Kidney (tissue), 13 donors: ENCODE measurements at regions not wholly inside any gene's neighbourhood (a gene's known extent, or its start where the extent isn't known, plus 50 kb on each side); places are given as distances from the start of the nearest gene placed in this dataset.

Experiments
- DNase-seq, 5 donors: peaks; one replicate each; pipeline ENCODE4 v3.0.0-alpha.2; 2013 to 2020
- FAIRE-seq: peaks from 2 replicates; lab custom pipeline; 2012; peaks lifted over from hg19 to GRCh38; lab: Jason Lieb, UNC
- H3K27ac ChIP-seq, 2 donors: one replicate each; pipeline ENCODE4 v1.7.0; 2013; ENCODE audit warnings: low read depth in 2 of 2, low read length in 2 of 2, inconsistent platforms in 1 of 2
- H3K27me3 ChIP-seq: one replicate; pipeline ENCODE4 v1.7.1; 2013; ENCODE audit warnings: low read length, inconsistent platforms; ENCODE audit not compliant: control insufficient read depth, insufficient read depth
- H3K36me3 ChIP-seq, 3 donors: one replicate each; pipeline versions ENCODE4 v1.7.0 to v1.7.1; 2013; ENCODE audit warnings: low read length in 3 of 3, control low read depth in 1 of 3, inconsistent platforms in 1 of 3; ENCODE audit not compliant: insufficient read depth in 3 of 3, control insufficient read depth in 2 of 3
- H3K4me1 ChIP-seq, 3 donors: one replicate each; pipeline versions ENCODE4 v1.7.0 to v1.7.1; 2013; ENCODE audit warnings: low read length in 3 of 3, inconsistent platforms in 1 of 3, low read depth in 1 of 3; ENCODE audit not compliant: control insufficient read depth in 2 of 3, insufficient read depth in 2 of 3
- H3K4me3 ChIP-seq, 3 donors: one replicate each; pipeline versions ENCODE4 v1.7.0 to v1.8.1; 2013; ENCODE audit warnings: low read length in 3 of 3, control low read depth in 1 of 3, inconsistent platforms in 1 of 3
- H3K9ac ChIP-seq, 3 donors: one replicate each; pipeline versions ENCODE4 v1.7.0 to v1.7.1; 2013; ENCODE audit warnings: low read length in 3 of 3, control low read depth in 1 of 3, inconsistent platforms in 1 of 3
- H3K9me3 ChIP-seq, 3 donors: one replicate each; pipeline versions ENCODE4 v1.7.0 to v1.7.1; 2013; ENCODE audit warnings: low read length in 3 of 3, control low read depth in 1 of 3, inconsistent platforms in 1 of 3; ENCODE audit not compliant: control insufficient read depth in 2 of 3, insufficient read depth in 1 of 3
- intact Hi-C: fragments of 100-400 bp; cut with DNase I; formaldehyde crosslinking; loops from one replicate; pipeline ENCODE4 v1.11.1; 2022
- TF ChIP-seq, protein P1 (sequence below): IDR thresholded peaks from 3 replicates; pipeline ENCODE4 v1.5.1; 2012; ENCODE audit warnings: mild to moderate bottlenecking, moderate library complexity, borderline replicate concordance; ENCODE audit not compliant: insufficient read depth; ENCODE audit errors: extremely low read depth
- donor health status: control.
- donor health status: control.
- donor health status: control.
- donor health status: control.
- donor health status: control.
- donor health status: DM: yes; HTN: yes; CAD: no.
- donor health status: Normal renal cell carcinoma (clear cell type).

DNA sequence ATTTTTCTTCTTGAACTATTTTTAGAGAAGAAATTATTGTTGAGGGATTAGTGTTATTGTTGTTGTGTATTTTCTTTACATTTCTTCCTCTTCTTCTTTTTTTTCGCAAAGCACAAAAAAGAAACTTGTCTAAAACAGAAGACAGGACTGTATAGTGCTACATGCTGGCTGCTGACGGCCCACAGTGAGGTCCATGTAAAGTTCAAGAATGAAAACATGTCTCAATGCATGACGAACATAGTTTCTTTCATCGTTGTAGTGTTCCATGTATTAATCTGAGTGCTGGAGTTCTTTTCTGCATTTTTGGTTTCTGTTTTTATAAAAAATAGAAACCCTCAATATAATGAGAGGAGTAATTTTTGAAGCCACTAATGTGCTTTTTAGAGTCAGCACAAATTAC, 462.9 kb upstream of the MARCKS start:
- FAIRE-seq: no peak
- no peak for DNase-seq
- TF ChIP-seq, protein P1, sequence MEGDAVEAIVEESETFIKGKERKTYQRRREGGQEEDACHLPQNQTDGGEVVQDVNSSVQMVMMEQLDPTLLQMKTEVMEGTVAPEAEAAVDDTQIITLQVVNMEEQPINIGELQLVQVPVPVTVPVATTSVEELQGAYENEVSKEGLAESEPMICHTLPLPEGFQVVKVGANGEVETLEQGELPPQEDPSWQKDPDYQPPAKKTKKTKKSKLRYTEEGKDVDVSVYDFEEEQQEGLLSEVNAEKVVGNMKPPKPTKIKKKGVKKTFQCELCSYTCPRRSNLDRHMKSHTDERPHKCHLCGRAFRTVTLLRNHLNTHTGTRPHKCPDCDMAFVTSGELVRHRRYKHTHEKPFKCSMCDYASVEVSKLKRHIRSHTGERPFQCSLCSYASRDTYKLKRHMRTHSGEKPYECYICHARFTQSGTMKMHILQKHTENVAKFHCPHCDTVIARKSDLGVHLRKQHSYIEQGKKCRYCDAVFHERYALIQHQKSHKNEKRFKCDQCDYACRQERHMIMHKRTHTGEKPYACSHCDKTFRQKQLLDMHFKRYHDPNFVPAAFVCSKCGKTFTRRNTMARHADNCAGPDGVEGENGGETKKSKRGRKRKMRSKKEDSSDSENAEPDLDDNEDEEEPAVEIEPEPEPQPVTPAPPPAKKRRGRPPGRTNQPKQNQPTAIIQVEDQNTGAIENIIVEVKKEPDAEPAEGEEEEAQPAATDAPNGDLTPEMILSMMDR: no peak
- Histone ChIP-seq H3K4me3 (no peak overlapping the region), H3K27ac (no peak overlapping the region), H3K27me3 (no peaks in the 10 kb centered on the region), H3K36me3 (no peaks in the 10 kb centered on the region), H3K9me3 (no peaks in the 10 kb centered on the region), H3K4me1 (no peaks in the 10 kb centered on the region), H3K9ac (no peak overlapping the region)
- intact Hi-C loops: no loop called here

DNA sequence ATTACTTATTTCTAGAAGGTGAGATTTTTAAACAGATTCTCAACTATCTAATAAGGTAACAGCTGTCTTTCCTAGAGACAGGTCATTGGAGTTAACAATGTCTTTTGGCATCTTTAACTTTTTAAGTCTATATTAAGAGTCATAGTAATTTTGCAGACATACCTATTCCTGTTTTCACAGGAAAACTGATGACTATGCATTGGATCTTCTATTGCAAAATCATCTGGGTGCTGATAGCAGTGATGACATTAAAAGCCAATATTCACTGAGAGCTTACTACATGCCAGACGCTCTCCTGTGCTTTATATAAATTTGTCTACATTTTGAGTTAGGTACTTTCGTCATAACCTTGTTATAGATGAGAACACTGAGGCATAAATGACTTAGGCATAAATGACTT, 462.4 kb upstream of the MARCKS start:
- Histone ChIP-seq H3K27ac (no peak overlapping the region), H3K36me3 (no peaks in the 10 kb centered on the region), H3K9me3 (no peaks in the 10 kb centered on the region), H3K27me3 (no peaks in the 10 kb centered on the region), H3K4me1 (no peaks in the 10 kb centered on the region), H3K4me3 (no peak overlapping the region), H3K9ac (no peak overlapping the region)
- DNase-seq (no peak), FAIRE-seq (no peak)
- TF ChIP-seq, protein P1: no peak
- intact Hi-C loops: no loop called here

DNA sequence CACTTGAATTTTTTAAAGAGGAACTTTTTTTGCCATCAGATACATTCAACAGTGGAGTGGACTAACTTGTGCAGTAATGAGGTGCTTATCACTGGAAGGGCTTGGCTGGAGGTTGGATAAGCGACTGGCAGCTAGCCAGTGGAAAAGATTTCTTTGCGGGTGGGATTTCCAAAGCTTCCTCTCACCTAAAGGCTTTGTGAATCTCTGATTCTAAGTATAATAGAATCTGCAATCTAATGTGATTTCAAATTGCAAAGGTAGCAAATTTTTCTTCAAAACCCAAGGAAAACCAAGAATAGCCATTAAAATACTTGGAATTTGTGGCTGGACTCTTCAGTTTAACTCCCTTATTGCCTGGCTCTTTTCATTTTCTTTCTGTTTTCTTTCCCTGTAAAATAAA, 460.4 kb upstream of the MARCKS start:
- H3K4me3 ChIP-seq: no peak overlapping the region
- H3K9me3 ChIP-seq: no peaks in the 10 kb centered on the region
- no peaks in the 10 kb centered on the region for H3K27me3 ChIP-seq
- FAIRE-seq (no peak), DNase-seq (no peak)
- intact Hi-C loops: no loop called here
- no peak overlapping the region for H3K27ac ChIP-seq
- no peaks in the 10 kb centered on the region for H3K4me1 ChIP-seq
- TF ChIP-seq, protein P1: no peak
- no peak overlapping the region for H3K9ac ChIP-seq
- H3K36me3 ChIP-seq: no peaks in the 10 kb centered on the region

DNA sequence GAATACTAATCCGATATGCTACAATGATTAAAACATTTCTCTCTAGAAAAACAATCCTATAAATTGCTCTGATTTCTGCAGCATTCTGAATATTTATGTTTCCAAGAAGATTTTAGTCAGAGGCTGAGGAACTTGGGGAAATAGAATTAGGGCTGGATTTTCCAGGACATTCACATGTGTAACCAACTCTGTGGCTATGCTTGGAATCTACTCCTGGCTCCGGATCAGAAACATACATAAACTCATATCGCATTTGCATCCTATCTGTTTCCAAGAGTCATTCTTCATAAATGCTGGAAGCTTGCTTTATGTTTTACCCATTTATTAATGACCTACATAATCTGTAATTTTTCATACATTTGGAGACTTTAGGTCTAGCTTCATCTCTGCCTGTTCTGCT, 459.9 kb upstream of the MARCKS start:
- H3K4me1 ChIP-seq: no peaks in the 10 kb centered on the region
- DNase-seq (no peak), FAIRE-seq (no peak)
- no peak overlapping the region for H3K27ac ChIP-seq
- H3K9me3 ChIP-seq: no peaks in the 10 kb centered on the region
- intact Hi-C loops: no loop called here
- TF ChIP-seq, protein P1: no peak
- H3K9ac ChIP-seq: no peak overlapping the region
- H3K4me3 ChIP-seq: no peak overlapping the region
- H3K27me3 ChIP-seq: no peaks in the 10 kb centered on the region
- no peaks in the 10 kb centered on the region for H3K36me3 ChIP-seq
